Activated naive CD4-positive, alpha-beta T cell treated with anti-CD3 and anti-CD28 coated beads for 36 hours (primary cell): ENCODE measurements at regions not wholly inside any gene's neighbourhood (a gene's known extent, or its start where the extent isn't known, plus 50 kb on each side); places are given as distances from the start of the nearest gene placed in this dataset.
A peak's percentile ranks its signal among the peaks of the same experiment; 100 is the strongest.
"Not testable (repeated sequence)": the region's sequence is repeated elsewhere in the genome, so short reads cannot be mapped to it uniquely, and the experiment has no call there.

ENCODE experiments used
- CTCF ChIA-PET: fragments of 350-600 bp; sonication (Branson Sonifier 250); formaldehyde crosslinking; loops from one replicate; lab custom pipeline; 2021; ENCODE audit warnings: antibody characterized with exemption; lab: Charles Lee
- DNase-seq: peaks from one replicate; pipeline ENCODE4 v3.0.0-alpha.2; 2020
- H3K27ac Mint-ChIP-seq: one replicate; pipeline ENCODE4 v1.8.0; 2021; ENCODE audit warnings: mild to moderate bottlenecking, mixed read lengths
- H3K27me3 Mint-ChIP-seq: one replicate; pipeline ENCODE4 v1.8.0; 2021; ENCODE audit warnings: low read depth, mixed read lengths
- H3K36me3 Mint-ChIP-seq: one replicate; pipeline ENCODE4 v1.8.0; 2021; ENCODE audit warnings: low read depth, mixed read lengths
- H3K4me1 Mint-ChIP-seq: one replicate; pipeline ENCODE4 v1.8.0; 2021; ENCODE audit warnings: low read depth, mixed read lengths
- H3K4me3 Mint-ChIP-seq: one replicate; pipeline ENCODE4 v1.8.0; 2021; ENCODE audit warnings: mild to moderate bottlenecking, moderate library complexity, mixed read lengths
- H3K9me3 Mint-ChIP-seq: one replicate; pipeline ENCODE4 v1.8.0; 2021; ENCODE audit warnings: mixed read lengths
- intact Hi-C: fragments of 100-400 bp; cut with micrococcal nuclease; formaldehyde crosslinking; loops from one replicate; pipeline ENCODE4 v1.15.1; 2023

- Mint-ChIP-seq H3K4me1 (no peaks in the 10 kb centered on the region), H3K4me3 (no peak overlapping the region)
- CTCF ChIA-PET = no interaction called here
Observed at GRCh38 chr12:68984796-68985573, 52.0 kb upstream of the CPM start.

GRCh38 chr12:68997526-68997925 is 64.6 kb upstream of the CPM start:
- intact Hi-C loops, H3K4me1 Mint-ChIP-seq, H3K27me3 Mint-ChIP-seq, H3K27ac Mint-ChIP-seq, H3K4me3 Mint-ChIP-seq, H3K36me3 Mint-ChIP-seq, DNase-seq: not testable (repeated sequence)
- H3K9me3 Mint-ChIP-seq = peaks cover 11% of the 10 kb centered on the region
- CTCF ChIA-PET = interaction anchor here (1.3 kb wide), 1 partner anchor 50 kb away, joined by 3 read pairs; no protein-coding TSS in a partner anchor

More at GRCh38 chr12:68984796-68985573, 52.0 kb upstream of the CPM start:
- no peak for DNase-seq
- Mint-ChIP-seq H3K27ac (no peak overlapping the region), H3K27me3 (peaks cover 14% of the 10 kb centered on the region), H3K36me3 (peaks cover 5% of the 10 kb centered on the region), H3K9me3 (peaks cover 17% of the 10 kb centered on the region)
- intact Hi-C loops = no loop called here

- Mint-ChIP-seq H3K27me3 (peaks cover 7% of the 10 kb centered on the region), H3K9me3 (peaks cover 11% of the 10 kb centered on the region), H3K36me3 (no peaks in the 10 kb centered on the region), H3K27ac (no peak overlapping the region), H3K4me3 (no peak overlapping the region), H3K4me1 (no peaks in the 10 kb centered on the region)
- intact Hi-C loops = no loop called here
- no peak for DNase-seq
- CTCF ChIA-PET = interaction anchor here (1.3 kb wide), 1 partner anchor 49 kb away, joined by 3 read pairs; no protein-coding TSS in a partner anchor
Observed at GRCh38 chr12:68998041-68998440, 65.1 kb upstream of the CPM start.

- intact Hi-C loops = no loop called here
- Mint-ChIP-seq H3K9me3 (peaks cover 11% of the 10 kb centered on the region), H3K4me1 (no peaks in the 10 kb centered on the region), H3K4me3 (no peak overlapping the region), H3K27me3 (peaks cover 1% of the 10 kb centered on the region), H3K36me3 (no peaks in the 10 kb centered on the region), H3K27ac (no peak overlapping the region)
- no peak for DNase-seq
- CTCF ChIA-PET = no interaction called here
Observed at GRCh38 chr12:69000074-69000473, 67.1 kb upstream of the CPM start.

- CTCF ChIA-PET = no interaction called here
- Mint-ChIP-seq H3K27ac (no peak overlapping the region), H3K4me3 (no peak overlapping the region)
Observed at GRCh38 chr12:69000540-69001243, 67.7 kb upstream of the CPM start.

GRCh38 chr12:69001251-69001650 is 68.3 kb upstream of the CPM start:
- CTCF ChIA-PET = no interaction called here
- Mint-ChIP-seq H3K36me3 (no peaks in the 10 kb centered on the region), H3K4me1 (no peaks in the 10 kb centered on the region), H3K9me3 (peaks cover 11% of the 10 kb centered on the region), H3K4me3 (no peak overlapping the region), H3K27ac (no peak overlapping the region), H3K27me3 (peaks cover 8% of the 10 kb centered on the region)
- intact Hi-C loops = no loop called here
- no peak for DNase-seq

More at GRCh38 chr12:69000540-69001243, 67.7 kb upstream of the CPM start:
- no peaks in the 10 kb centered on the region for H3K4me1 Mint-ChIP-seq
- intact Hi-C loops = no loop called here
- H3K9me3 Mint-ChIP-seq = peaks cover 11% of the 10 kb centered on the region
- peaks cover 3% of the 10 kb centered on the region for H3K27me3 Mint-ChIP-seq
- H3K36me3 Mint-ChIP-seq = no peaks in the 10 kb centered on the region
- DNase-seq = no peak

- no peaks in the 10 kb centered on the region for H3K9me3 Mint-ChIP-seq
- DNase-seq = no peak
- intact Hi-C loops = no loop called here
- H3K27me3 Mint-ChIP-seq = peaks cover 11% of the 10 kb centered on the region
- CTCF ChIA-PET = no interaction called here
- H3K36me3 Mint-ChIP-seq = no peaks in the 10 kb centered on the region
- H3K27ac Mint-ChIP-seq = no peak overlapping the region
- H3K4me3 Mint-ChIP-seq = no peak overlapping the region
- H3K4me1 Mint-ChIP-seq = peaks cover 14% of the 10 kb centered on the region
Observed at GRCh38 chr12:69002969-69003368, 70.0 kb upstream of the CPM start.

GRCh38 chr12:69003991-69004390 is 71.0 kb upstream of the CPM start:
- H3K27ac Mint-ChIP-seq = no peak overlapping the region
- H3K9me3 Mint-ChIP-seq = no peaks in the 10 kb centered on the region
- CTCF ChIA-PET = no interaction called here
- H3K27me3 Mint-ChIP-seq = peaks cover 15% of the 10 kb centered on the region
- H3K36me3 Mint-ChIP-seq = no peaks in the 10 kb centered on the region
- intact Hi-C loops = no loop called here
- H3K4me1 Mint-ChIP-seq = peaks cover 17% of the 10 kb centered on the region
- no peak for DNase-seq
- H3K4me3 Mint-ChIP-seq = no peak overlapping the region

- CTCF ChIA-PET = interaction anchor here (0.6 to 1.3 kb wide), 10 partner anchors 16 to 177 kb away, joined by 3 to 6 read pairs (median 3); no protein-coding TSS in a partner anchor
- intact Hi-C loops = loop anchor here (1.0 to 5.0 kb wide), 8 partner anchors 44 to 232 kb away; partner anchors contain the start of genes CPM and CPSF6
- peak; percentile 51 for DNase-seq
- peak overlapping the region; percentile 83 for H3K27ac Mint-ChIP-seq
- peaks cover 17% of the 10 kb centered on the region for H3K4me1 Mint-ChIP-seq
- peak overlapping the region; percentile 56 for H3K4me3 Mint-ChIP-seq
- peaks cover 28% of the 10 kb centered on the region for H3K27me3 Mint-ChIP-seq
- H3K9me3 Mint-ChIP-seq = no peaks in the 10 kb centered on the region
- H3K36me3 Mint-ChIP-seq = no peaks in the 10 kb centered on the region
Observed at GRCh38 chr12:69007101-69007854, 74.3 kb upstream of the CPM start.

GRCh38 chr12:69007855-69008351 is 74.9 kb upstream of the CPM start:
- Mint-ChIP-seq H3K27ac (peak overlapping the region; percentile 83), H3K36me3 (no peaks in the 10 kb centered on the region), H3K9me3 (no peaks in the 10 kb centered on the region), H3K4me3 (peak overlapping the region; percentile 56), H3K27me3 (peaks cover 28% of the 10 kb centered on the region), H3K4me1 (peaks cover 17% of the 10 kb centered on the region)
- intact Hi-C loops = loop anchor here (1.0 to 5.0 kb wide), 8 partner anchors 45 to 231 kb away; partner anchors contain the start of genes CPM and CPSF6
- DNase-seq = no peak
- CTCF ChIA-PET = interaction anchor here (1.1 to 1.3 kb wide), 5 partner anchors 15 to 80 kb away, joined by 3 to 6 read pairs (median 3); no protein-coding TSS in a partner anchor

- DNase-seq = no peak
- peaks cover 17% of the 10 kb centered on the region for H3K4me1 Mint-ChIP-seq
- intact Hi-C loops = loop anchor here (5.0 kb wide), 1 partner anchor 91 kb away; no protein-coding TSS in a partner anchor
- CTCF ChIA-PET = interaction anchor here (0.5 to 1.2 kb wide), 3 partner anchors 52 to 80 kb away, joined by 3 to 4 read pairs (median 3); no protein-coding TSS in a partner anchor
- H3K27me3 Mint-ChIP-seq = peaks cover 28% of the 10 kb centered on the region
- no peaks in the 10 kb centered on the region for H3K9me3 Mint-ChIP-seq
- no peak overlapping the region for H3K27ac Mint-ChIP-seq
- no peak overlapping the region for H3K4me3 Mint-ChIP-seq
- no peaks in the 10 kb centered on the region for H3K36me3 Mint-ChIP-seq
Observed at GRCh38 chr12:69008520-69008919, 75.5 kb upstream of the CPM start.
